T-helper 2 cell treated with Interferon-gamma antibody and Interleukin-4, amounts not matched to agents 100 ng/mL and 5 ng/mL, for 36 hours (primary cell): ENCODE measurements at regions not wholly inside any gene's neighbourhood (a gene's known extent, or its start where the extent isn't known, plus 50 kb on each side); places are given as distances from the start of the nearest gene placed in this dataset.

Source experiments
- intact Hi-C: fragments of 100-400 bp; cut with micrococcal nuclease; formaldehyde crosslinking; loops from one replicate; pipeline ENCODE4 v1.15.1; 2023

GRCh38 chr20:60210779-60211617, 252.8 kb downstream of the CDH26 start:
- intact Hi-C loops = no loop called here

- intact Hi-C loops = no loop called here
Observed at GRCh38 chr20:60211618-60212463, 253.6 kb downstream of the CDH26 start.

GRCh38 chr20:60212695-60213094, 254.5 kb downstream of the CDH26 start:
- intact Hi-C loops = no loop called here

GRCh38 chr20:60213126-60213893, 255.1 kb downstream of the CDH26 start:
- intact Hi-C loops = no loop called here

GRCh38 chr20:60214901-60215815, 256.9 kb downstream of the CDH26 start:
- intact Hi-C loops = no loop called here

- intact Hi-C loops = no loop called here
Observed at GRCh38 chr20:60215816-60216730, 257.9 kb downstream of the CDH26 start.

GRCh38 chr20:60219231-60219630, 261.0 kb downstream of the CDH26 start:
- intact Hi-C loops = no loop called here

- intact Hi-C loops = no loop called here
Observed at GRCh38 chr20:60219984-60220562, 261.9 kb downstream of the CDH26 start.

GRCh38 chr20:60220706-60221105, 262.5 kb downstream of the CDH26 start:
- intact Hi-C loops = no loop called here

GRCh38 chr20:60221593-60221992, 263.4 kb downstream of the CDH26 start:
- intact Hi-C loops = no loop called here

GRCh38 chr20:60222497-60222896, 264.3 kb downstream of the CDH26 start:
- intact Hi-C loops = no loop called here

GRCh38 chr20:60223174-60223573, 265.0 kb downstream of the CDH26 start:
- intact Hi-C loops = no loop called here

- intact Hi-C loops = no loop called here
Observed at GRCh38 chr20:60224914-60225313, 266.7 kb downstream of the CDH26 start.

GRCh38 chr20:60228255-60228654, 270.0 kb downstream of the CDH26 start:
- intact Hi-C loops = no loop called here

GRCh38 chr20:60232380-60232779, 274.2 kb downstream of the CDH26 start:
- intact Hi-C loops = no loop called here

- intact Hi-C loops = no loop called here
Observed at GRCh38 chr20:60233018-60233630, 274.9 kb downstream of the CDH26 start.

- intact Hi-C loops = no loop called here
Observed at GRCh38 chr20:60236613-60237012, 278.4 kb downstream of the CDH26 start.

GRCh38 chr20:60237981-60238380, 279.8 kb downstream of the CDH26 start:
- intact Hi-C loops = no loop called here
